ENCODE measurements at regions not wholly inside any gene's neighbourhood (a gene's known extent, or its start where the extent isn't known, plus 50 kb on each side); places are given as distances from the start of the nearest gene placed in this dataset.

GRCh38 chr3:88690287-88690686 is 417.1 kb upstream of the EPHA3 start:
- TF ChIP-seq CTCF (conservative IDR thresholded peaks at IDR 0.05) (no peak), ZFX (IDR thresholded peaks at IDR 0.05) (no peak)

Data from C4-2B (cell line).